Testis (tissue), 2 donors: ENCODE measurements at regions not wholly inside any gene's neighbourhood (a gene's known extent, or its start where the extent isn't known, plus 50 kb on each side); places are given as distances from the start of the nearest gene placed in this dataset.

Experiments
- DNase-seq: peaks from one replicate; pipeline ENCODE4 v3.0.0-alpha.2; 2019
- H3K27ac ChIP-seq, 2 donors: fragments of 200-600 bp; sonication (generic); one replicate each; pipeline ENCODE4 v1.5.1; 2019
- H3K27me3 ChIP-seq: fragments of 200-600 bp; sonication (generic); one replicate; pipeline ENCODE4 v1.5.1; 2019
- H3K36me3 ChIP-seq: fragments of 200-600 bp; sonication (generic); one replicate; pipeline ENCODE4 v1.5.1; 2017; ENCODE audit warnings: low read depth; ENCODE audit errors: missing control alignments
- H3K4me1 ChIP-seq: fragments of 200-600 bp; sonication (generic); one replicate; pipeline ENCODE4 v1.5.1; 2019
- H3K4me3 ChIP-seq, 2 donors: fragments of 200-600 bp; sonication (generic); one replicate each; pipeline ENCODE4 v1.5.1; 2017 to 2019
- H3K9me3 ChIP-seq: fragments of 200-600 bp; sonication (generic); one replicate; pipeline ENCODE4 v1.5.1; 2017
- CTCF ChIP-seq, 3 experiments: fragments of 450-650 bp in 2 of 3; fragments of 200-600 bp in 1 of 3; sonication (generic) in 1 of 3; IDR thresholded peaks; one replicate each; pipeline ENCODE4 v1.5.1; 2016 to 2019; ENCODE audit warnings: antibody characterized with exemption in 3 of 3, mild to moderate bottlenecking in 2 of 3, moderate library complexity in 1 of 3
- POLR2A ChIP-seq: fragments of 450-650 bp; IDR thresholded peaks from one replicate; pipeline ENCODE4 v1.6.1; 2017; ENCODE audit warnings: antibody characterized with exemption, mild to moderate bottlenecking, moderate library complexity
- WGBS, 2 donors: methylation state at CpG; one replicate each; pipeline ENCODE4 v1.1.5; 2018; 5-methylcytosine and 5-hydroxymethylcytosine counted together
- intact Hi-C: fragments of 100-400 bp; cut with DNase I; formaldehyde crosslinking; loops from one replicate; pipeline ENCODE4 v1.15.1; 2023; ENCODE audit warnings: low total_unique reads

- no peak for DNase-seq
- no peak overlapping the region for H3K4me3 ChIP-seq
- intact Hi-C loops, result no loop called here
- no peaks in the 10 kb centered on the region for H3K9me3 ChIP-seq
- no peak for TF ChIP-seq CTCF (IDR thresholded peaks at IDR 0.05)
- no peaks in the 10 kb centered on the region for H3K27me3 ChIP-seq
- H3K36me3 ChIP-seq, result no peaks in the 10 kb centered on the region
- H3K27ac ChIP-seq, result no peak overlapping the region
- no peaks in the 10 kb centered on the region for H3K4me1 ChIP-seq
These were observed 226.6 kb upstream of the ST6GAL2 start for GRCh38 chr2:107112561-107112960.

GRCh38 chr2:107128381-107128780 is 242.4 kb upstream of the ST6GAL2 start:
- H3K4me1 ChIP-seq, result no peaks in the 10 kb centered on the region
- DNase-seq, result no peak
- H3K9me3 ChIP-seq, result no peaks in the 10 kb centered on the region
- no peaks in the 10 kb centered on the region for H3K36me3 ChIP-seq
- H3K27ac ChIP-seq, result no peak overlapping the region
- intact Hi-C loops, result no loop called here
- TF ChIP-seq CTCF (IDR thresholded peaks at IDR 0.05), result no peak
- no peak for TF ChIP-seq POLR2A
- H3K27me3 ChIP-seq, result no peaks in the 10 kb centered on the region
- H3K4me3 ChIP-seq, result no peak overlapping the region
- WGBS, 2 donors, result 89 to 92% methylated on average over 2 of the region's 2 CpGs

- H3K4me3 ChIP-seq, result no peak overlapping the region
- 23 to 47% methylated on average over 11 of the region's 11 CpGs for WGBS, 2 donors
- no peak for DNase-seq
- no peaks in the 10 kb centered on the region for H3K9me3 ChIP-seq
- no peak overlapping the region for H3K27ac ChIP-seq
- no peak for TF ChIP-seq POLR2A
- intact Hi-C loops, result no loop called here
- H3K36me3 ChIP-seq, result no peaks in the 10 kb centered on the region
- no peaks in the 10 kb centered on the region for H3K4me1 ChIP-seq
- H3K27me3 ChIP-seq, result no peaks in the 10 kb centered on the region
These were observed 246.1 kb upstream of the ST6GAL2 start for GRCh38 chr2:107132070-107132469.

- intact Hi-C loops, result no loop called here
- no peaks in the 10 kb centered on the region for H3K36me3 ChIP-seq
- H3K9me3 ChIP-seq, result no peaks in the 10 kb centered on the region
- no peaks in the 10 kb centered on the region for H3K27me3 ChIP-seq
- no peak for TF ChIP-seq CTCF (IDR thresholded peaks at IDR 0.05)
- TF ChIP-seq POLR2A, result no peak
- no peaks in the 10 kb centered on the region for H3K4me1 ChIP-seq
- H3K4me3 ChIP-seq, result no peak overlapping the region
- WGBS, 2 donors, result 46 to 50% methylated on average over 4 of the region's 4 CpGs
- peak; percentile 17 for DNase-seq
- H3K27ac ChIP-seq, result no peak overlapping the region
These were observed 246.8 kb upstream of the ST6GAL2 start for GRCh38 chr2:107132746-107133145.

GRCh38 chr2:107133412-107133811 is 247.4 kb upstream of the ST6GAL2 start:
- no peak for DNase-seq
- no peaks in the 10 kb centered on the region for H3K36me3 ChIP-seq
- no peak overlapping the region for H3K27ac ChIP-seq
- 82 to 87% methylated on average over 1 of the region's 1 CpG for WGBS, 2 donors
- intact Hi-C loops, result no loop called here
- H3K4me1 ChIP-seq, result no peaks in the 10 kb centered on the region
- H3K27me3 ChIP-seq, result no peaks in the 10 kb centered on the region
- H3K4me3 ChIP-seq, result no peak overlapping the region
- no peak for TF ChIP-seq POLR2A
- no peak for TF ChIP-seq CTCF (IDR thresholded peaks at IDR 0.05)
- H3K9me3 ChIP-seq, result no peaks in the 10 kb centered on the region
